ENCODE measurements at regions not wholly inside any gene's neighbourhood (a gene's known extent, or its start where the extent isn't known, plus 50 kb on each side); places are given as distances from the start of the nearest gene placed in this dataset.

DNA sequence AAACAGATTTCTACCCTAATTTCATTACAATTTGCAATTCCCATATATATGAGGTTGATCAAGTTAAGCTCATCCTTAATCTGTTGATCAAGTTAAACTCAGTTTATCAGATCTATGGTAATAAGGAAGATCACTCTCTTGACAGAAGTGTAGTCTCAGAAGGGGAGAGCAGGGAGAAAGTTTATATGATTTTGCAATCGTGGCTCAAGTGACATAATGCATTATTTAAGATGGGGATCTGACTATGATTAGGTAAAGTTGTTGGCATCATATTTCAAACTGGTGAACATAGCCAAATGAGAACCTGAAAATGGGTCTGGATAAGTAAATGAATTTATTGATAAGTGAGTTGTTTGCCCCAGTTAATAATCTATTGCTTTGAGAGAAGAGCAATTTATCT lies 995.3 kb downstream of the OTOL1 start:
- no peaks in the 10 kb centered on the region for H3K27me3 Mint-ChIP-seq (ENCODE audit: low read depth in 3 of 3)
- DNase-seq: no peak
- no peak overlapping the region for H3K4me2 ChIP-seq (replicated peaks; ENCODE audit: extremely low read depth, low read length, poor library complexity, severe bottlenecking)
- H3K79me2 ChIP-seq (ENCODE audit: insufficient read depth, low read length): no peaks in the 10 kb centered on the region
- H2AFZ ChIP-seq (ENCODE audit: insufficient read depth, low read depth, low read length, poor library complexity, severe bottlenecking): no peak overlapping the region
- H3K27ac Mint-ChIP-seq: no peak overlapping the region
- WGBS (ENCODE audit: insufficient coverage): 100% methylated on average over 1 of the region's 1 CpG
- no peak for TF ChIP-seq CTCF (IDR thresholded peaks at IDR 0.05)
- intact Hi-C loops (cut with micrococcal nuclease): no loop called here
- no peak overlapping the region for H3K4me3 ChIP-seq (replicated peaks in 1 of 3; ENCODE audit: low read depth in 2 of 3, low read length in 3 of 3)
- peaks cover 4% of the 10 kb centered on the region in 2 donors for H3K9me3 ChIP-seq (replicated peaks in 1 of 2; ENCODE audit: control insufficient read depth in 1 of 2, insufficient read depth in 1 of 2, low read length in 2 of 2)
- peaks cover 0 to 5% (median 0%) of the 10 kb centered on the region in 7 donors for H3K9me3 Mint-ChIP-seq
- H3K4me1 ChIP-seq (ENCODE audit: control insufficient read depth in 1 of 2, insufficient read depth in 2 of 2, low read length in 2 of 2): no peaks in the 10 kb centered on the region
- no peak overlapping the region for H3K9ac ChIP-seq (ENCODE audit: insufficient read depth, low read length, poor library complexity, severe bottlenecking)
- no peak overlapping the region for H3K27ac ChIP-seq (ENCODE audit: low read depth in 1 of 2, low read length in 2 of 2)
- no peaks in the 10 kb centered on the region for H3K27me3 ChIP-seq (ENCODE audit: control insufficient read depth in 2 of 2, insufficient read depth in 2 of 2, low read length in 2 of 2)
- no peaks in the 10 kb centered on the region for H3K36me3 ChIP-seq (replicated peaks in 1 of 2; ENCODE audit: control insufficient read depth in 1 of 2, insufficient read depth in 2 of 2, low read length in 2 of 2)
- H3K4me3 Mint-ChIP-seq: no peak overlapping the region
- H3K4me1 Mint-ChIP-seq: no peaks in the 10 kb centered on the region
- no peaks in the 10 kb centered on the region for H3K36me3 Mint-ChIP-seq
- H4K20me1 ChIP-seq (ENCODE audit: insufficient read depth, low read length): no peaks in the 10 kb centered on the region

DNA sequence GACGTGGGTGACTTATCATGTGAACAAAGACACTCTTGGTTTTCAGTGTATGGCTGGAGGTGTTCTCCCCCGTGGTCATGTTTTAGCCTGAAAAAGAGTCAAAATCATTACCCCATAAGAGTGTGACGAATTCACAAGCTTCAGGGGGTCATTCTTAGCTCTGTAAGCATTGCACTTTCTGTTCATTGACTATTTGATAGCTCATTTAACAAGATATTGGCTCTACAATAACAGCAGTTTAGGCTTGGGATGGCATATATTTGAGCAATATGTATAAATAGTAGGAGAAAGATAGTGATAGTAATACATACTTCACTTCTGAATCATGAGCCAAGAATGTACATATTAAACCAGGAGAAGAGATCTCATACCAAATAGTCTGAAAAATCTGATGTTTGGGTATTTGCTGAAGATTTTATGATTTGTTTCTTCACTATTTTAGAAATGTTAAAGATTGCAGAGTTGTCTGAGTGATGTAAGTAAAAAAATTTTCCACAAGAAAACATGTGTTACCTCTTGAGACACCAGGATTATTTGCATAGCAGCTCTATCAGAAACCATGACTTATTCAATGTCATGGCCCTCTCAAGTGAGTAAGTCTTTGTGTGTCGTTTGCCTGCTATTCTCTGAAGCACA lies 996.0 kb downstream of the OTOL1 start:
- Mint-ChIP-seq H3K27ac (no peak overlapping the region), H3K4me3 (no peak overlapping the region), H3K4me1 (no peaks in the 10 kb centered on the region), H3K36me3 (no peaks in the 10 kb centered on the region), H3K27me3 (ENCODE audit: low read depth in 3 of 3) (no peaks in the 10 kb centered on the region), H3K9me3 (peaks cover 0 to 5% (median 0%) of the 10 kb centered on the region in 7 donors)
- Histone ChIP-seq H3K4me2 (replicated peaks; ENCODE audit: extremely low read depth, low read length, poor library complexity, severe bottlenecking) (no peak overlapping the region), H3K4me1 (ENCODE audit: control insufficient read depth in 1 of 2, insufficient read depth in 2 of 2, low read length in 2 of 2) (no peaks in the 10 kb centered on the region), H3K4me3 (replicated peaks in 1 of 3; ENCODE audit: low read depth in 2 of 3, low read length in 3 of 3) (no peak overlapping the region), H3K9ac (ENCODE audit: insufficient read depth, low read length, poor library complexity, severe bottlenecking) (no peak overlapping the region), H3K36me3 (replicated peaks in 1 of 2; ENCODE audit: control insufficient read depth in 1 of 2, insufficient read depth in 2 of 2, low read length in 2 of 2) (no peaks in the 10 kb centered on the region), H3K27ac (ENCODE audit: low read depth in 1 of 2, low read length in 2 of 2) (no peak overlapping the region), H3K9me3 (replicated peaks in 1 of 2; ENCODE audit: control insufficient read depth in 1 of 2, insufficient read depth in 1 of 2, low read length in 2 of 2) (peaks cover 4% of the 10 kb centered on the region in 2 donors), H4K20me1 (ENCODE audit: insufficient read depth, low read length) (no peaks in the 10 kb centered on the region), H3K27me3 (ENCODE audit: control insufficient read depth in 2 of 2, insufficient read depth in 2 of 2, low read length in 2 of 2) (no peaks in the 10 kb centered on the region), H3K79me2 (ENCODE audit: insufficient read depth, low read length) (no peaks in the 10 kb centered on the region), H2AFZ (ENCODE audit: insufficient read depth, low read depth, low read length, poor library complexity, severe bottlenecking) (no peak overlapping the region)
- TF ChIP-seq CTCF (IDR thresholded peaks at IDR 0.05): no peak
- DNase-seq: no peak
- intact Hi-C loops (cut with micrococcal nuclease): no loop called here
- no CpG with 5 or more reads among the region's 4 CpGs for WGBS (ENCODE audit: insufficient coverage)

All from CD14-positive monocyte (primary cell).